GM23338 (cell line): ENCODE measurements at regions not wholly inside any gene's neighbourhood (a gene's known extent, or its start where the extent isn't known, plus 50 kb on each side); places are given as distances from the start of the nearest gene placed in this dataset.

Source experiments
- ATAC-seq: fragments of 200-7000 bp; cut with Tn5 transposase; 3 replicates; pipeline ENCODE4 v1.9.1; 2020
- DNase-seq: peaks from one replicate; pipeline ENCODE4 v3.0.0-alpha.2; 2015; ENCODE audit warnings: low spot score
- H2AFZ ChIP-seq: fragments of 200-600 bp; sonication (generic); 2 replicates; pipeline ENCODE4 v1.8.0; 2016; ENCODE audit warnings: antibody characterized with exemption, mild to moderate bottlenecking, moderate library complexity
- H3F3A ChIP-seq: fragments of 200-600 bp; sonication (generic); replicated peaks from 2 replicates; pipeline ENCODE4 v1.8.0; 2017; ENCODE audit warnings: antibody characterized with exemption, mixed run types, low read depth
- H3K27ac ChIP-seq: fragments of 200-600 bp; sonication (generic); 2 replicates; pipeline ENCODE4 v1.6.1; 2016; ENCODE audit warnings: low read depth
- H3K27me3 ChIP-seq: fragments of 200-600 bp; sonication (generic); 2 replicates; pipeline ENCODE4 v1.8.0; 2016; ENCODE audit warnings: mild to moderate bottlenecking, mixed run types, moderate library complexity; ENCODE audit not compliant: insufficient read depth
- H3K36me3 ChIP-seq: fragments of 200-600 bp; sonication (generic); 2 replicates; pipeline ENCODE4 v1.8.0; 2016; ENCODE audit warnings: mild to moderate bottlenecking; ENCODE audit not compliant: insufficient read depth
- H3K4me1 ChIP-seq: fragments of 200-600 bp; sonication (generic); 2 replicates; pipeline ENCODE4 v1.8.0; 2016; ENCODE audit warnings: mild to moderate bottlenecking, moderate library complexity; ENCODE audit not compliant: insufficient read depth
- H3K4me2 ChIP-seq: fragments of 200-600 bp; sonication (generic); 2 replicates; pipeline ENCODE4 v1.7.1; 2017; ENCODE audit warnings: mixed run types
- H3K4me3 ChIP-seq: fragments of 200-600 bp; sonication (generic); 2 replicates; pipeline ENCODE4 v1.6.1; 2016; ENCODE audit warnings: mixed run types
- H3K79me2 ChIP-seq: fragments of 200-600 bp; sonication (generic); replicated peaks from 2 replicates; pipeline ENCODE4 v1.8.0; 2017; ENCODE audit warnings: mild to moderate bottlenecking; ENCODE audit not compliant: insufficient read depth
- H3K9me2 ChIP-seq: fragments of 200-600 bp; sonication (generic); 2 replicates; pipeline ENCODE4 v1.8.0; 2017; ENCODE audit not compliant: insufficient read depth
- H4K20me1 ChIP-seq: fragments of 200-600 bp; sonication (generic); replicated peaks from 2 replicates; pipeline ENCODE4 v1.8.0; 2017; ENCODE audit warnings: mild to moderate bottlenecking; ENCODE audit not compliant: insufficient read depth
- H3K27ac Mint-ChIP-seq: 2 replicates; pipeline ENCODE4 v1.8.0; 2020; ENCODE audit warnings: inconsistent platforms, mild to moderate bottlenecking, moderate library complexity, mixed read lengths
- H3K27me3 Mint-ChIP-seq: 3 replicates; pipeline ENCODE4 v1.8.0; 2022; ENCODE audit warnings: low read depth, mild to moderate bottlenecking, moderate library complexity, mixed read lengths, inconsistent platforms; ENCODE audit not compliant: insufficient read depth, poor library complexity
- H3K36me3 Mint-ChIP-seq: 3 replicates; pipeline ENCODE4 v1.8.0; 2021; ENCODE audit warnings: low read depth, mild to moderate bottlenecking, inconsistent platforms, moderate library complexity, mixed read lengths
- H3K4me1 Mint-ChIP-seq: 3 replicates; pipeline ENCODE4 v1.8.0; 2020; ENCODE audit warnings: mild to moderate bottlenecking, inconsistent platforms, mixed read lengths
- H3K4me3 Mint-ChIP-seq: 3 replicates; pipeline ENCODE4 v1.8.0; 2021; ENCODE audit warnings: moderate library complexity, mild to moderate bottlenecking, inconsistent platforms, mixed read lengths
- H3K9me3 Mint-ChIP-seq: 3 replicates; pipeline ENCODE4 v1.8.0; 2020; ENCODE audit warnings: moderate library complexity, mild to moderate bottlenecking, inconsistent platforms, mixed read lengths
- CREB1 ChIP-seq: fragments of 250-450 bp; sonication (Bioruptor Pico); IDR thresholded peaks from 2 replicates; pipeline ENCODE4 v1.5.0; 2020; ENCODE audit warnings: low read depth, mild to moderate bottlenecking, moderate library complexity
- CTCF ChIP-seq, 2 experiments: fragments of 200-600 bp in 1 of 2; sonication (generic) in 1 of 2; conservative IDR thresholded peaks; 2 replicates each; pipeline versions ENCODE4 v1.5.1 to v1.6.1; 2016 to 2017; ENCODE audit warnings: antibody characterized with exemption in 2 of 2, low read depth in 2 of 2, mild to moderate bottlenecking in 2 of 2, moderate library complexity in 1 of 2
- EZH2 ChIP-seq: fragments of 200-600 bp; sonication (generic); IDR thresholded peaks from one replicate; pipeline ENCODE4 v1.8.0; 2017; ENCODE audit warnings: antibody characterized with exemption, mild to moderate bottlenecking, low read depth; ENCODE audit not compliant: unreplicated experiment
- EZH2phosphoT487 ChIP-seq: fragments of 200-600 bp; sonication (generic); IDR thresholded peaks from one replicate; pipeline ENCODE4 v1.8.1; 2018; ENCODE audit warnings: antibody characterized with exemption; ENCODE audit not compliant: unreplicated experiment
- JUNB ChIP-seq: IDR thresholded peaks from one replicate; pipeline ENCODE4 v1.6.1; 2016; ENCODE audit warnings: antibody characterized with exemption; ENCODE audit not compliant: unreplicated experiment
- NANOG ChIP-seq: IDR thresholded peaks from 2 replicates; pipeline ENCODE4 v1.6.1; 2016; ENCODE audit warnings: antibody characterized with exemption, borderline replicate concordance
- POLR2AphosphoS5 ChIP-seq: IDR thresholded peaks from 2 replicates; pipeline ENCODE4 v1.6.1; 2016; ENCODE audit warnings: antibody characterized with exemption, low read depth
- ZNF114 ChIP-seq: fragments of 250-450 bp; sonication (Bioruptor Pico); IDR thresholded peaks from 2 replicates; pipeline ENCODE4 v1.5.0; 2020; ENCODE audit warnings: mild to moderate bottlenecking, moderate library complexity
- ZNF331 ChIP-seq: fragments of 250-450 bp; sonication (Bioruptor Pico); IDR thresholded peaks from 2 replicates; pipeline ENCODE4 v1.5.0; 2020; ENCODE audit warnings: low read depth, mild to moderate bottlenecking, moderate library complexity
- TF ChIP-seq, protein P1 (sequence below): fragments of 250-450 bp; sonication (Bioruptor Pico); IDR thresholded peaks from 2 replicates; pipeline ENCODE4 v1.5.0; 2020; ENCODE audit warnings: mild to moderate bottlenecking, moderate library complexity
- TF ChIP-seq, protein P2 (sequence below): IDR thresholded peaks from one replicate; pipeline ENCODE4 v1.6.1; 2018; ENCODE audit warnings: antibody characterized with exemption; ENCODE audit not compliant: unreplicated experiment

DNA sequence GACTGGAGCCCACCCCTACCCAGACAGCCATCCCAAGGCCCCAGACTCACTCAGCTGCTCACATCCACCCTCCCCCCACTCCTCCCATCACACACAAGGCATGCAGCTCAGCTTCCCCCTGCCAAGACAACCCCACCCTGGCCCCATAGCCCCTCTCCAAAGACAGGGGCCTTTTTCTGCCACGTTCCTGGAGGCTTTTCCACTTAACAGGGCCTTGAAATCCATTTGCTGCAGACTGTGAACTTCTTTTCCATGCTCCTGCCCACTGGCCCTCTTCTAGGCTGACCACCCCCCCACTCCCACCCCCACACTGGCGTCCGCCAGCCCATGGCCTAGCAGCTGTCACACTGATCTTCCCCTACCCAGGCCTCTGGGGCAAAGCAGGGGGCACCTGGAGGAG lies 76.0 kb downstream of the PJA1 start (continued):
- TF ChIP-seq, protein P1, sequence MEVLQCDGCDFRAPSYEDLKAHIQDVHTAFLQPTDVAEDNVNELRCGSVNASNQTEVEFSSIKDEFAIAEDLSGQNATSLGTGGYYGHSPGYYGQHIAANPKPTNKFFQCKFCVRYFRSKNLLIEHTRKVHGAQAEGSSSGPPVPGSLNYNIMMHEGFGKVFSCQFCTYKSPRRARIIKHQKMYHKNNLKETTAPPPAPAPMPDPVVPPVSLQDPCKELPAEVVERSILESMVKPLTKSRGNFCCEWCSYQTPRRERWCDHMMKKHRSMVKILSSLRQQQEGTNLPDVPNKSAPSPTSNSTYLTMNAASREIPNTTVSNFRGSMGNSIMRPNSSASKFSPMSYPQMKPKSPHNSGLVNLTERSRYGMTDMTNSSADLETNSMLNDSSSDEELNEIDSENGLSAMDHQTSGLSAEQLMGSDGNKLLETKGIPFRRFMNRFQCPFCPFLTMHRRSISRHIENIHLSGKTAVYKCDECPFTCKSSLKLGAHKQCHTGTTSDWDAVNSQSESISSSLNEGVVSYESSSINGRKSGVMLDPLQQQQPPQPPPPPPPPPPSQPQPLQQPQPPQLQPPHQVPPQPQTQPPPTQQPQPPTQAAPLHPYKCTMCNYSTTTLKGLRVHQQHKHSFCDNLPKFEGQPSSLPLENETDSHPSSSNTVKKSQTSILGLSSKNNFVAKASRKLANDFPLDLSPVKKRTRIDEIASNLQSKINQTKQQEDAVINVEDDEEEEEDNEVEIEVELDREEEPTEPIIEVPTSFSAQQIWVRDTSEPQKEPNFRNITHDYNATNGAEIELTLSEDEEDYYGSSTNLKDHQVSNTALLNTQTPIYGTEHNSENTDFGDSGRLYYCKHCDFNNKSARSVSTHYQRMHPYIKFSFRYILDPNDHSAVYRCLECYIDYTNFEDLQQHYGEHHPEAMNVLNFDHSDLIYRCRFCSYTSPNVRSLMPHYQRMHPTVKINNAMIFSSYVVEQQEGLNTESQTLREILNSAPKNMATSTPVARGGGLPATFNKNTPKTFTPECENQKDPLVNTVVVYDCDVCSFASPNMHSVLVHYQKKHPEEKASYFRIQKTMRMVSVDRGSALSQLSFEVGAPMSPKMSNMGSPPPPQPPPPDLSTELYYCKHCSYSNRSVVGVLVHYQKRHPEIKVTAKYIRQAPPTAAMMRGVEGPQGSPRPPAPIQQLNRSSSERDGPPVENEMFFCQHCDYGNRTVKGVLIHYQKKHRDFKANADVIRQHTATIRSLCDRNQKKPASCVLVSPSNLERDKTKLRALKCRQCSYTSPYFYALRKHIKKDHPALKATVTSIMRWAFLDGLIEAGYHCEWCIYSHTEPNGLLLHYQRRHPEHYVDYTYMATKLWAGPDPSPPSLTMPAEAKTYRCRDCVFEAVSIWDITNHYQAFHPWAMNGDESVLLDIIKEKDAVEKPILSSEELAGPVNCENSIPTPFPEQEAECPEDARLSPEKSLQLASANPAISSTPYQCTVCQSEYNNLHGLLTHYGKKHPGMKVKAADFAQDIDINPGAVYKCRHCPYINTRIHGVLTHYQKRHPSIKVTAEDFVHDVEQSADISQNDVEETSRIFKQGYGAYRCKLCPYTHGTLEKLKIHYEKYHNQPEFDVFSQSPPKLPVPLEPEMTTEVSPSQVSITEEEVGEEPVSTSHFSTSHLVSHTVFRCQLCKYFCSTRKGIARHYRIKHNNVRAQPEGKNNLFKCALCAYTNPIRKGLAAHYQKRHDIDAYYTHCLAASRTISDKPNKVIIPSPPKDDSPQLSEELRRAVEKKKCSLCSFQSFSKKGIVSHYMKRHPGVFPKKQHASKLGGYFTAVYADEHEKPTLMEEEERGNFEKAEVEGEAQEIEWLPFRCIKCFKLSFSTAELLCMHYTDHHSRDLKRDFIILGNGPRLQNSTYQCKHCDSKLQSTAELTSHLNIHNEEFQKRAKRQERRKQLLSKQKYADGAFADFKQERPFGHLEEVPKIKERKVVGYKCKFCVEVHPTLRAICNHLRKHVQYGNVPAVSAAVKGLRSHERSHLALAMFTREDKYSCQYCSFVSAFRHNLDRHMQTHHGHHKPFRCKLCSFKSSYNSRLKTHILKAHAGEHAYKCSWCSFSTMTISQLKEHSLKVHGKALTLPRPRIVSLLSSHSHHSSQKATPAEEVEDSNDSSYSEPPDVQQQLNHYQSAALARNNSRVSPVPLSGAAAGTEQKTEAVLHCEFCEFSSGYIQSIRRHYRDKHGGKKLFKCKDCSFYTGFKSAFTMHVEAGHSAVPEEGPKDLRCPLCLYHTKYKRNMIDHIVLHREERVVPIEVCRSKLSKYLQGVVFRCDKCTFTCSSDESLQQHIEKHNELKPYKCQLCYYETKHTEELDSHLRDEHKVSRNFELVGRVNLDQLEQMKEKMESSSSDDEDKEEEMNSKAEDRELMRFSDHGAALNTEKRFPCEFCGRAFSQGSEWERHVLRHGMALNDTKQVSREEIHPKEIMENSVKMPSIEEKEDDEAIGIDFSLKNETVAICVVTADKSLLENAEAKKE, result no peak

DNA sequence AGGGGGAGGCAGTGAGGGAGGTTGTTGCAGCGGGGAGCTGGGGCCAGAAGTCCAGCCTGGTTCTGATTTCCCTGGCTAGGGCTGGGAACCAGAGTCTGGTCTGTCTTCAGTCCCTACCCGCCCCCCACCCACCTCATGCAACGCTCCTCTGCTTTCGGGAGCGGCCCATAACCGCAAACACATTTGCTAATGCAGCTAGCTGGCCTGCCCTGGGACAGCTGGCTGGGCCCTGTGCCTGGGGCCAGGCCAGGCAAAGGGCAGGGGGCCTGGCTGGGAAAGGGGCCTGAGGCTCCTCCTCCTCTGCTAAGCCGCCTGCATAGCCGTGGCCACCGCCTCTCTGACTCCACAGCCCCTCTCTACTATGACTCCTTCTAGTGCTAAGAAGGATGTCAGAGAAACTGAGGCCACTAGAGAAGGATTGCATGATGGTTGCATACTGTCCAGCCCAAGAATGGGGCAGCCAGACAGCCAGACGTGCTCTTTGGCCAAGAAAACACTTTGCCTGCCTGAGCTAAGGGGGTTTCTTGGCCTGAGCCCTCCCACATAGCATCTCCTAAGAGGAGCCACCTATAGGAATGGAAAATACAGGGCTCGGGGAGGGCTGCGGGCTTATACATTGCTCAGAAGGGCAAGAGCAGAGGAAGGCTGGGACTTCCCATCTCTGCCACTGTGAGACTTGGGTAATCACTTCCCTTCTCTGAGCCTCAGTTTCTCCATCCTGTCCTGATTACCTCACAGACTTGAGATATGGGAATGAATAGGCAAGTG lies 76.9 kb downstream of the PJA1 start:
- no peaks in the 10 kb centered on the region for H3K9me3 Mint-ChIP-seq
- Histone ChIP-seq H3K79me2 (no peaks in the 10 kb centered on the region), H3K4me2 (no peak overlapping the region), H4K20me1 (no peaks in the 10 kb centered on the region), H3F3A (no peaks in the 10 kb centered on the region), H3K27me3 (no peaks in the 10 kb centered on the region), H3K4me3 (no peak overlapping the region), H3K27ac (no peak overlapping the region), H3K36me3 (no peaks in the 10 kb centered on the region), H3K9me2 (no peaks in the 10 kb centered on the region), H2AFZ (no peak overlapping the region), H3K4me1 (no peaks in the 10 kb centered on the region)
- H3K36me3 Mint-ChIP-seq, result no peaks in the 10 kb centered on the region
- no peak for DNase-seq
- H3K4me3 Mint-ChIP-seq, result no peak overlapping the region
- ATAC-seq, result peak; percentile 89
- peaks cover 4% of the 10 kb centered on the region; the same call in 2 of the 3 replicates for H3K4me1 Mint-ChIP-seq
- H3K27me3 Mint-ChIP-seq, result no peaks in the 10 kb centered on the region
- H3K27ac Mint-ChIP-seq, result no peak overlapping the region
- TF ChIP-seq POLR2AphosphoS5, result no peak
- no peak for TF ChIP-seq ZNF114
- no peak for TF ChIP-seq EZH2phosphoT487
- no peak for TF ChIP-seq NANOG
- TF ChIP-seq CTCF (conservative IDR thresholded peaks at IDR 0.05; ENCODE audit: low read depth in 2 of 2), result no peak
- TF ChIP-seq CREB1, result no peak
- no peak for TF ChIP-seq JUNB
- TF ChIP-seq ZNF331 (CRISPR knock-in tag), result no peak
- no peak for TF ChIP-seq EZH2
- TF ChIP-seq, protein P2, sequence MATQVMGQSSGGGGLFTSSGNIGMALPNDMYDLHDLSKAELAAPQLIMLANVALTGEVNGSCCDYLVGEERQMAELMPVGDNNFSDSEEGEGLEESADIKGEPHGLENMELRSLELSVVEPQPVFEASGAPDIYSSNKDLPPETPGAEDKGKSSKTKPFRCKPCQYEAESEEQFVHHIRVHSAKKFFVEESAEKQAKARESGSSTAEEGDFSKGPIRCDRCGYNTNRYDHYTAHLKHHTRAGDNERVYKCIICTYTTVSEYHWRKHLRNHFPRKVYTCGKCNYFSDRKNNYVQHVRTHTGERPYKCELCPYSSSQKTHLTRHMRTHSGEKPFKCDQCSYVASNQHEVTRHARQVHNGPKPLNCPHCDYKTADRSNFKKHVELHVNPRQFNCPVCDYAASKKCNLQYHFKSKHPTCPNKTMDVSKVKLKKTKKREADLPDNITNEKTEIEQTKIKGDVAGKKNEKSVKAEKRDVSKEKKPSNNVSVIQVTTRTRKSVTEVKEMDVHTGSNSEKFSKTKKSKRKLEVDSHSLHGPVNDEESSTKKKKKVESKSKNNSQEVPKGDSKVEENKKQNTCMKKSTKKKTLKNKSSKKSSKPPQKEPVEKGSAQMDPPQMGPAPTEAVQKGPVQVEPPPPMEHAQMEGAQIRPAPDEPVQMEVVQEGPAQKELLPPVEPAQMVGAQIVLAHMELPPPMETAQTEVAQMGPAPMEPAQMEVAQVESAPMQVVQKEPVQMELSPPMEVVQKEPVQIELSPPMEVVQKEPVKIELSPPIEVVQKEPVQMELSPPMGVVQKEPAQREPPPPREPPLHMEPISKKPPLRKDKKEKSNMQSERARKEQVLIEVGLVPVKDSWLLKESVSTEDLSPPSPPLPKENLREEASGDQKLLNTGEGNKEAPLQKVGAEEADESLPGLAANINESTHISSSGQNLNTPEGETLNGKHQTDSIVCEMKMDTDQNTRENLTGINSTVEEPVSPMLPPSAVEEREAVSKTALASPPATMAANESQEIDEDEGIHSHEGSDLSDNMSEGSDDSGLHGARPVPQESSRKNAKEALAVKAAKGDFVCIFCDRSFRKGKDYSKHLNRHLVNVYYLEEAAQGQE, result no peak
